ENCODE measurements at regions not wholly inside any gene's neighbourhood (a gene's known extent, or its start where the extent isn't known, plus 50 kb on each side); places are given as distances from the start of the nearest gene placed in this dataset.

- Mint-ChIP-seq H3K4me3 (no peak overlapping the region), H3K27me3 (peaks cover 40% of the 10 kb centered on the region)
Measured at GRCh38 chr17:37839196-37839978, 84.8 kb upstream of the TBC1D3K start.

GRCh38 chr17:37838276-37838675 is 85.9 kb upstream of the TBC1D3K start:
- no peak overlapping the region for H3K4me3 Mint-ChIP-seq
- no peaks in the 10 kb centered on the region for H3K4me1 Mint-ChIP-seq

More at GRCh38 chr17:37839196-37839978, 84.8 kb upstream of the TBC1D3K start:
- H3K4me1 Mint-ChIP-seq = no peaks in the 10 kb centered on the region
- H3K27ac Mint-ChIP-seq (ENCODE audit: low read depth) = no peak overlapping the region
- DNase-seq (ENCODE audit: low spot score in 2 of 2) (no peak), ATAC-seq (replicated peaks; ENCODE audit: extremely low read depth, poor library complexity, severe bottlenecking) (no peak)
- H3K9me3 Mint-ChIP-seq = no peaks in the 10 kb centered on the region
- H3K36me3 Mint-ChIP-seq (ENCODE audit: insufficient read depth) = no peaks in the 10 kb centered on the region

GRCh38 chr17:37836593-37836992 is 87.6 kb upstream of the TBC1D3K start:
- Mint-ChIP-seq H3K27me3 (peaks cover 39% of the 10 kb centered on the region), H3K4me1 (no peaks in the 10 kb centered on the region), H3K4me3 (no peak overlapping the region), H3K9me3 (no peaks in the 10 kb centered on the region), H3K27ac (ENCODE audit: low read depth) (no peak overlapping the region), H3K36me3 (ENCODE audit: insufficient read depth) (no peaks in the 10 kb centered on the region)
- DNase-seq (ENCODE audit: low spot score in 2 of 2) = no peak
- no peak for ATAC-seq (replicated peaks; ENCODE audit: extremely low read depth, poor library complexity, severe bottlenecking)

More at GRCh38 chr17:37838276-37838675, 85.9 kb upstream of the TBC1D3K start:
- H3K27me3 Mint-ChIP-seq = peaks cover 40% of the 10 kb centered on the region
- ATAC-seq (replicated peaks; ENCODE audit: extremely low read depth, poor library complexity, severe bottlenecking) = no peak
- no peaks in the 10 kb centered on the region for H3K36me3 Mint-ChIP-seq (ENCODE audit: insufficient read depth)
- no peak for DNase-seq (ENCODE audit: low spot score in 2 of 2)
- no peak overlapping the region for H3K27ac Mint-ChIP-seq (ENCODE audit: low read depth)
- no peaks in the 10 kb centered on the region for H3K9me3 Mint-ChIP-seq

- DNase-seq (ENCODE audit: low spot score in 2 of 2) (no peak), ATAC-seq (replicated peaks; ENCODE audit: extremely low read depth, poor library complexity, severe bottlenecking) (no peak)
- Mint-ChIP-seq H3K4me1 (no peaks in the 10 kb centered on the region), H3K4me3 (no peak overlapping the region), H3K27me3 (peaks cover 39% of the 10 kb centered on the region), H3K27ac (ENCODE audit: low read depth) (no peak overlapping the region), H3K9me3 (no peaks in the 10 kb centered on the region), H3K36me3 (ENCODE audit: insufficient read depth) (no peaks in the 10 kb centered on the region)
Measured at GRCh38 chr17:37834168-37834567, 89.3 kb upstream of the HNF1B start.

GRCh38 chr17:37833237-37833859 is 88.5 kb upstream of the HNF1B start:
- no peaks in the 10 kb centered on the region for H3K9me3 Mint-ChIP-seq
- H3K36me3 Mint-ChIP-seq (ENCODE audit: insufficient read depth) = no peaks in the 10 kb centered on the region
- H3K4me3 Mint-ChIP-seq = no peak overlapping the region
- peaks cover 32% of the 10 kb centered on the region for H3K27me3 Mint-ChIP-seq
- no peaks in the 10 kb centered on the region for H3K4me1 Mint-ChIP-seq
- ATAC-seq (replicated peaks; ENCODE audit: extremely low read depth, poor library complexity, severe bottlenecking) = no peak
- no peak for DNase-seq (ENCODE audit: low spot score in 2 of 2)
- no peak overlapping the region for H3K27ac Mint-ChIP-seq (ENCODE audit: low read depth)

- DNase-seq (ENCODE audit: low spot score in 2 of 2) = no peak
- Mint-ChIP-seq H3K4me3 (no peak overlapping the region), H3K36me3 (ENCODE audit: insufficient read depth) (no peaks in the 10 kb centered on the region), H3K27me3 (peaks cover 38% of the 10 kb centered on the region), H3K27ac (ENCODE audit: low read depth) (no peak overlapping the region), H3K9me3 (no peaks in the 10 kb centered on the region), H3K4me1 (no peaks in the 10 kb centered on the region)
- ATAC-seq (replicated peaks; ENCODE audit: extremely low read depth, poor library complexity, severe bottlenecking) = no peak
Measured at GRCh38 chr17:37831986-37832385, 87.1 kb upstream of the HNF1B start.

- Mint-ChIP-seq H3K4me1 (no peaks in the 10 kb centered on the region), H3K4me3 (no peak overlapping the region), H3K36me3 (ENCODE audit: insufficient read depth) (no peaks in the 10 kb centered on the region), H3K27ac (ENCODE audit: low read depth) (no peak overlapping the region), H3K9me3 (no peaks in the 10 kb centered on the region), H3K27me3 (peaks cover 34% of the 10 kb centered on the region)
- DNase-seq (ENCODE audit: low spot score in 2 of 2) (no peak), ATAC-seq (replicated peaks; ENCODE audit: extremely low read depth, poor library complexity, severe bottlenecking) (no peak)
Measured at GRCh38 chr17:37831492-37831891, 86.6 kb upstream of the HNF1B start.

GRCh38 chr17:37830151-37830993 is 85.5 kb upstream of the HNF1B start:
- Mint-ChIP-seq H3K27ac (ENCODE audit: low read depth) (no peak overlapping the region), H3K36me3 (ENCODE audit: insufficient read depth) (no peaks in the 10 kb centered on the region), H3K4me3 (no peak overlapping the region), H3K9me3 (no peaks in the 10 kb centered on the region), H3K27me3 (peaks cover 28% of the 10 kb centered on the region), H3K4me1 (no peaks in the 10 kb centered on the region)
- ATAC-seq (replicated peaks; ENCODE audit: extremely low read depth, poor library complexity, severe bottlenecking) (no peak), DNase-seq (ENCODE audit: low spot score in 2 of 2) (no peak)

- Mint-ChIP-seq H3K9me3 (no peaks in the 10 kb centered on the region), H3K27ac (ENCODE audit: low read depth) (no peak overlapping the region), H3K4me1 (no peaks in the 10 kb centered on the region), H3K27me3 (peaks cover 28% of the 10 kb centered on the region), H3K4me3 (no peak overlapping the region), H3K36me3 (ENCODE audit: insufficient read depth) (no peaks in the 10 kb centered on the region)
- DNase-seq (ENCODE audit: low spot score in 2 of 2) (no peak), ATAC-seq (replicated peaks; ENCODE audit: extremely low read depth, poor library complexity, severe bottlenecking) (no peak)
Measured at GRCh38 chr17:37829592-37830123, 84.8 kb upstream of the HNF1B start.

GRCh38 chr17:37828651-37829124 is 83.8 kb upstream of the HNF1B start:
- H3K36me3 Mint-ChIP-seq (ENCODE audit: insufficient read depth) = no peaks in the 10 kb centered on the region
- ATAC-seq (replicated peaks; ENCODE audit: extremely low read depth, poor library complexity, severe bottlenecking) (no peak), DNase-seq (ENCODE audit: low spot score in 2 of 2) (no peak)
- H3K4me3 Mint-ChIP-seq = no peak overlapping the region
- H3K27me3 Mint-ChIP-seq = peaks cover 28% of the 10 kb centered on the region
- no peaks in the 10 kb centered on the region for H3K4me1 Mint-ChIP-seq
- H3K9me3 Mint-ChIP-seq = no peaks in the 10 kb centered on the region
- H3K27ac Mint-ChIP-seq (ENCODE audit: low read depth) = no peak overlapping the region

- Mint-ChIP-seq H3K4me3 (no peak overlapping the region), H3K36me3 (ENCODE audit: insufficient read depth) (no peaks in the 10 kb centered on the region), H3K27ac (ENCODE audit: low read depth) (no peak overlapping the region), H3K4me1 (no peaks in the 10 kb centered on the region), H3K27me3 (peaks cover 28% of the 10 kb centered on the region), H3K9me3 (no peaks in the 10 kb centered on the region)
- no peak for DNase-seq (ENCODE audit: low spot score in 2 of 2)
- ATAC-seq (replicated peaks; ENCODE audit: extremely low read depth, poor library complexity, severe bottlenecking) = no peak
Measured at GRCh38 chr17:37827905-37828650, 83.2 kb upstream of the HNF1B start.

All from central memory CD8-positive, alpha-beta T cell (primary cell).